K562 (cell line): ENCODE measurements at regions not wholly inside any gene's neighbourhood (a gene's known extent, or its start where the extent isn't known, plus 50 kb on each side); places are given as distances from the start of the nearest gene placed in this dataset.
"Not testable (repeated sequence)": the region's sequence is repeated elsewhere in the genome, so short reads cannot be mapped to it uniquely, and the experiment has no call there.

Experiments used
- CTCF ChIP-seq, 3 experiments: IDR thresholded peaks in 2 of 3; conservative IDR thresholded peaks in 1 of 3; 2 replicates each; pipeline ENCODE4 v1.5.1; 2011 to 2012; ENCODE audit warnings: low read length in 3 of 3, mild to moderate bottlenecking in 3 of 3, control low read depth in 2 of 3, improper control_type of control experiment in 1 of 3, inconsistent platforms in 1 of 3, low read depth in 1 of 3, mixed read lengths in 1 of 3, moderate library complexity in 1 of 3; ENCODE audit not compliant: insufficient read depth in 2 of 3
- PHB ChIP-seq: fragments of 250-450 bp; sonication (Bioruptor Pico); IDR thresholded peaks from 2 replicates; pipeline ENCODE4 v1.5.0; 2021
- PHF8 ChIP-seq: fragments of 200-600 bp; sonication (generic); IDR thresholded peaks from 2 replicates; pipeline ENCODE4 v1.6.1; 2012; ENCODE audit warnings: mixed run types, mild to moderate bottlenecking, inconsistent platforms, low read length, moderate library complexity, borderline replicate concordance
- PML ChIP-seq: IDR thresholded peaks from 2 replicates; pipeline ENCODE4 v1.6.1; 2012; ENCODE audit warnings: low read length, inconsistent platforms
- TAL1 ChIP-seq: fragments of 450-650 bp; IDR thresholded peaks from 2 replicates; pipeline ENCODE4 v1.6.1; 2016; ENCODE audit warnings: mild to moderate bottlenecking

GRCh38 chrX:151113200-151113599 is 63.2 kb upstream of the GPR50 start:
- TF ChIP-seq PHB (CRISPR knock-in tag); PML; PHF8; CTCF (IDR thresholded peaks at IDR 0.05 in 2 of 3, conservative IDR thresholded peaks at IDR 0.05 in 1 of 3; ENCODE audit: insufficient read depth in 2 of 3, low read depth in 1 of 3, low read length in 3 of 3); TAL1: not testable (repeated sequence)
